Left forelimb (tissue), 1 donor: ENCODE measurements at regions not wholly inside any gene's neighbourhood (a gene's known extent, or its start where the extent isn't known, plus 50 kb on each side); places are given as distances from the start of the nearest gene placed in this dataset.

ENCODE experiments used
- DNase-seq: peaks from one replicate; pipeline ENCODE4 v3.0.0-alpha.2; 2018; ENCODE audit warnings: low spot score

GRCh38 chr6:1087154-1087843 lies 224.6 kb upstream of the FOXQ1 start:
- DNase-seq = no peak

DNA sequence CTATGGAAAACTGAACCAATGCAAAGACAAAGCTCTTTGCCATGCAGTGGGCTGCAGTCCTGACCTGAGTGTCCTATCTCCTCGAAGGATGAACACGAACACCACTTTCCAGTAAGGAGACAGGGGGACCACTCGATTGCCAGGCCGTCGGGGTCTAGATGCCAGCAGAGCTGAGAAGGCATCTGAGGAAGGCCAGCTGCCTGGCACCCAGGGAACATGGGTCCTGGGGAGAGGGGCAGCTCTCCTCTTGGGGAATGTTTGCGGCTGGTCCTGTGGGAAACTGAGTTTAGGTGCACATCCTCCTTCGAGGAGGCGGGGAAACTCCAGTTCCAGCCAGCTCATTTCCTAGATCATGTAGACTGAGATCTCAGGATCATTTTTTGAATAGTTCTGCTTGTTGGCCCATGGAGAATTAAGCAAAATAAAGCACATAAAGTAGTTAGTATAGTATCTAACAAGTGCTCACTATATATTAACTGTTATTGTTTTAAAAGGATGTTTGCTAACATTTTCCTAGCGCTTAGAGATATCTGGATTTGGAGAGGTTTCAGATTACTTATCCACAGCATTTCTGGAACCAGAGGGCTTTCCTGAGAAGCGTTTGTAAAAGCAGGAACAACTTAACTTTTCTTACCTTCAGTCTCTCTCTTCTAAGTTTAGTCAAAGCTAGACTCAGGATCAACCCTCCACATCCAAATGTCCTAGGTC lies 225.3 kb upstream of the FOXQ1 start:
- no peak for DNase-seq

DNA sequence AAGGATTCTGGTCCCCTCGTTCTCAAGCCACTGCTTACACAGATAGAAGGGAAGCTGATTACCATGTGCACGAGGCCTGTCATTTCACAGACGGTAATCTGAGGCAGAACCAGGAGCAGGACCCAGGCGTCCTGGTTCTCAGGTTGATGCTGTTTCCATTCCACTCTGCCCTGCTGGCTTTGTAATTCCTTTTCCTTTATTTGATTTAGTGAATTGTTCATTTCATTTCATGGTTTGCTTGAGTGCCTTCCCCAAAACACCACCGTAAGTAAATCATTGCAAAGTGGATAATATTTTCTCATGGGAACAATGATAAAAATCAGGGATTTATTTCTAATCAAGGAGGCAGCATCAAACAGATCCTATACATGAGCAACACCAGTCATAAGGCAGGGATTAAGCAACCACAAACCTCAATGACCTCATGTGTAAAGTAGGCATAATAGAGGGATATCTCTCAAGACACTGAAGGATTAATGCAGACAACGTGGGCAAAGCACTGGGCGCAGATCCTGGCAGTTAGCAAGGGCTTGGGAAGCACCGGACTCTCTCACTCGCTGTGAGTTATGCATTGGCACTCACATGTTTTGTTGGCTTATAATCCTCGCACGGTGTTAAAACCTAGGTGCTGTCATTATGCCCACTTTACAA lies 229.5 kb upstream of the FOXQ1 start:
- DNase-seq = no peak

DNA sequence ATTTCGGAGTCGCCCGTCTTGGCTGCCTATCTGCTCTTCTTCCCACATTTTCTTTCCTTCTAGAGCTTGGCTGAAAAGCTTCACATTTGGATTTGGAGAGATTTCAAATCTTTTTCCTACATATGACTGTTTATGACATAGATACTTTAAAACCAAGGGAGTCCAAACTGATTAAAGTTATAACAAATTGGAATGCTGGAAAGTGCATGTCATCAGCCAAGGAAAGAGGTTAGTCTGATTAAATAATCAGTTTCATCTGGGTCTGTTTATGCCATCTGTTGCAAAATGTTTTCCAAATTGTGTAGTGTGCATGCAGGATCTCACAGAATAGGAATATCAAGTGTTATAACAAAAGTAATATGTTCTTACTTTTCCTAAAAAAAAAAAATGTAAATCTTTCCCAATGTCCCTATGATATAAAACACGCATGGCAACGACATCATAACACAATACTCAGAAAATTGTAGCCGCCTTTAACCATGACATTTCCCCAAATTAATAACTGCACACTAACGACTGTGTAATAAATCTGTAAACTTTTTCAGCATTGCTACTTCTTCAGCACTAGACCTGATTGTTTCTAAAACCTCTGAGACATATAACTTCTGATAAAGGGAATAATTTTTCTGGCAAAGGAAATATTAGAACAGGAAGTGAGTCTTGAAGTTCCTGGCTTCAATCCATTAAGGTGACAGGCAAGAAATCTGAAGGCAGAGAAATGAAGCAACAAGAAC lies 230.2 kb upstream of the FOXQ1 start:
- no peak for DNase-seq

GRCh38 chr6:1080453-1081337 lies 231.2 kb upstream of the FOXQ1 start:
- no peak for DNase-seq

GRCh38 chr6:1079525-1079924 lies 232.4 kb upstream of the FOXQ1 start:
- DNase-seq = no peak

DNA sequence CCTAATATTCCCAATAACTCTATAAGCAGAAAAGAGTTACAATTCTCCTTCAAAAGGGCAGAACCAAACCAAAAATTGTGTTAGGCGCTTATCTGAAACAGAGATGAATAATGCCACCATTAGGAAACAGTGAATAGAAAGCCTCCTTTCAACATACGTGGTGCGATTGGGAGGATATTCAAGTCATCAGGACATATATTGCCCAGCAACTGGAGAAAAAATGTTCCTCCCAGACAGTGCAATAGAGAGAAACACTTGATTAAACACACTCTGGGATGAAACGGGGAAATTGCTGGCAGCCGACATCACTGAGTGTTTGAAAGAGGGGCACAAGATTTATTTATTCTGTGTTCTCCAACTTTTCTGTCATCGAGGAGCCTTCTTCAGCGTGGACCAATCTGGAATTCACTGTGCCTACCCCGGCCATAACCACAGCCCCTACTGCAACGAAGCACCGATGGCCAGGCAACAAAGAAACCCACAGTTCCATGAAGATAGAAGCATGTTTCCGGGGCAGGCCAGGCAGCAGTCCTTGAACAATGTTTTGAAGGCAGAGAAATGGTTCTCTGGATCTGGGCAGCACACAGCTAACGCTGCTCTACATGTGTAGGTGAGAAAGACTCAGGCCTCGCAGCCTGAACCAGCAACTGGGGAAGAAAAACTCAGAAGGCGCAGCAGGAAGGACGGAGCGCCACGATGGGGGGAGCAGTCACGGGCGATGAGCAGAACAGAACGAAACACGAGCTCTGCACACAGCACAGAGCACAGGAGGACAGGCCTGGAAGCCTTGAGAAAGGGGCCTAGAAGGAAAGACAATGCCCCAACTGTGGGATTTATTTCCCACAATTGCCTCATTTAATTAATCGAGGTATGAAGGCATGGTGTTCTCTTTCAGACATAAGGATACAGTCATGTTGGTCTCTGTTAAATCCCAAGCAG lies 234.2 kb upstream of the FOXQ1 start:
- no peak for DNase-seq

DNA sequence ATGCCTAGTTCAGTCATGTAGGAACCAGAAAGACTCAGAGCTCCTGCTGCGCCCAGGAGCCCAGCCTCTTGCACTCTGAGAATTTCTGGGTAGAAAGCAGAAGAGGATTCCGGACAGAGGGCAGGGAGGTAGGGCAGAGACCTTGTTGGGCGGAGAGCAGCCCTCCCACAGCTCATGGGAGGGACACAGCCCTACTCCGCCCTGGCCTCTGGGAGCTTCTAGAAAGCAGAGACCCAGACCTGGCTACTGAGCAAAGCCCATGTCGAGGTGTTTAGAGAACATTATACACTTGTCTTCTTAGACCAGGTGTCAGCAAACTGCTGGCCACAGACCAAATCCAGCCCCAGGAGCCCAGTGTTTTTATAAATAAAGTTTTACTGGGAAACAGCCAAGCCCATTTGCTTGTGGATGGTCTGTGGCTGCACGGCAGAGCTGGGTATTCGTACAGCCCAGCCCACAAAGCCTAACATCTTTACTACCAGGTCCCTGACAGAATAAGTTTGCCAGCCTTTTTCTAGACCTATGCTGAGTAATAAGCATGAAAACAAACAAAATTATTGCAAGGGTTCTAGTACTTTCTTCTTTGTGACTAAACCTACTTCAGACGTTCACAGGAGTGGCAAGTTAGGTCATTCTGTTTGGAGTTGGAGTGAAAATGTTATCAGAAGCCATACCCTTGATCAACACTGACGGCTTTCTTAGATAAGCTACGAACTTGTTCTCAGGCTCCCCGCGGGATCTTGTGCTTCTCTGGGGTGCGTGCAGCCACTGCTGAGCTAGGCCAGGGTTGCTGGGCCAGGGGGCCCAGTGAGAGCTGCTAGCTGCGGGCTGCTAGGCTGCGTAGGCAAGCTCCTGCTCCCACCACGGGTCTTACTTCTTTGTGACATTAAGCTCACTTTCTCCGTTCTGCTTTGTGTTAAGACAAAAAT lies 235.1 kb upstream of the FOXQ1 start:
- no peak for DNase-seq

DNA sequence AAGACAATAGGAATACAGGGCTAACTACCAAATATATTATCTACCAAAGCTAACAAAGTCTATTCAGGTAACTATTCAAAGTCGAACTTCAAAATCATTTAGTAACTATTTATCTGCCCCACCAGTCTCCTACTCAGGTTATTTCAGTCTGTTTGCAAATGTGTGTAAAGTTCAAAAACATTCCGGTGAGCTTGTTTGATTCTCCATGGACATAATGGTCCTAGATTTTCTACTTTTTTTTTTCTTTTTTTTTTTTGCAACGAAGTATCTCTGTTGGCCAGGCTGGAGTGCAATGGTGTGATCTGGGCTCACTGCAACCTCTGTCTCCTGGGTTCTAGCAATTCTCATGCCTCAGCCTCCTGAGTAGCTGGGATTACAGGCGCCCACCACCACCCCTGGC lies 236.0 kb upstream of the FOXQ1 start:
- no peak for DNase-seq

- no peak for DNase-seq
Observed at GRCh38 chr6:1075444-1075843, 236.5 kb upstream of the FOXQ1 start.

DNA sequence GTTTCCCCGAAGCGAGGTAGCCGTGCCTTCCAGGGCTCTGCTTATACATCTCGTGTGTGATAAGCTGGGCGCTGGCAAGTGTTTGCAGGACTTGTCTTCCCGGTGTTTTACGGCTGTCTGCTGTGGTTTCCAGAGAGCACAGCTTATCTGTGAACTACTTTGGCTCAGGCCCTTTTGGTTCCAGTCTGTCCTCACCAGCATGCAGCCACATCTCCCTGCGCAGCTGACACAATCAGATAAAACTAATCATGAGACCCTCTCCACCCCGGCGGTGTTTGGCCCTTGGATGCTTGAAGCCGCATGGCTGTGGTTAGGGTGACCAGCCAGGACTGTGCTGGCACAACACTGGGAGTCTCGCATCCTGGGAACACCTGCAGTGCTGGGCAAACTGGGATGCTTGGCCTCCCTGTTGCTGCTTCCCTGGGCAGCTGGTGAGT lies 241.8 kb upstream of the FOXQ1 start:
- DNase-seq = no peak

GRCh38 chr6:1068905-1069304 lies 243.0 kb upstream of the FOXQ1 start:
- DNase-seq = no peak

DNA sequence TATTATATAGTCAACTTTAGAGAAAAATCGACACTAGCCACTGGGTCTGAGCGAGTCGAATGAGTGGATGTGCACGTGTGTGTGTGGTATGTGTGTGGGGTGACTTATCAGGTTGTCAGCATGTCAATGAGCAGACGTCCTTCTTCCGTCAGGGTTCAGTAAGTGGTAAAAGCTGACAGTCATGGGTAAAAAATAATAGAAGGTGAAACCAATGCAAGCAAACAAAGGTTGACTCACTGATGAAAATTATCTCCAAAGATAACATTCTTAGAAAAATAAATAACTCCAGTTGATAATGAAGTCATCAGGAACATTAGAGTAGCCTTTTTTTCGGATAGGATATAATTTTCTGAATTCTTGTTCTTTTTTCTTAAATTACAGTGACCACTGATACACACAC lies 243.8 kb upstream of the FOXQ1 start:
- DNase-seq = no peak

DNA sequence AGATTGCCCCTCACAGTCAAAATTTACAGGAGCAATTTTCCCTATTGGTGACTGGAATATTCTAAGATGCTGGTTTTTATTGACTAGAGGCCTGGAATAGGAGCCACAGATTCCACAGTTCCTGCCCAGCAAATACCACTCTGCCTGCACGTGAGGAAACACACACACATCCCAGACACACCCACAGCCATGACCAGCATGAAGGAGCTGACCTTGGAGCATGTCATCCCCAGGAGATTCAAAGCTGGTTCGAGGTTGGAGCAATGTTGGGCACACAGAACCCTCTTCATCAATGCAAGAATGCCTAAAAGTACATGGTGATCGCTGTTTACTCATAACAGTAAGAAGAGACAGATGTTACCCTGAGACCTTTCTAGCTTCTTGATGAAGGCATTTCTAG lies 244.6 kb upstream of the FOXQ1 start:
- DNase-seq = no peak

DNA sequence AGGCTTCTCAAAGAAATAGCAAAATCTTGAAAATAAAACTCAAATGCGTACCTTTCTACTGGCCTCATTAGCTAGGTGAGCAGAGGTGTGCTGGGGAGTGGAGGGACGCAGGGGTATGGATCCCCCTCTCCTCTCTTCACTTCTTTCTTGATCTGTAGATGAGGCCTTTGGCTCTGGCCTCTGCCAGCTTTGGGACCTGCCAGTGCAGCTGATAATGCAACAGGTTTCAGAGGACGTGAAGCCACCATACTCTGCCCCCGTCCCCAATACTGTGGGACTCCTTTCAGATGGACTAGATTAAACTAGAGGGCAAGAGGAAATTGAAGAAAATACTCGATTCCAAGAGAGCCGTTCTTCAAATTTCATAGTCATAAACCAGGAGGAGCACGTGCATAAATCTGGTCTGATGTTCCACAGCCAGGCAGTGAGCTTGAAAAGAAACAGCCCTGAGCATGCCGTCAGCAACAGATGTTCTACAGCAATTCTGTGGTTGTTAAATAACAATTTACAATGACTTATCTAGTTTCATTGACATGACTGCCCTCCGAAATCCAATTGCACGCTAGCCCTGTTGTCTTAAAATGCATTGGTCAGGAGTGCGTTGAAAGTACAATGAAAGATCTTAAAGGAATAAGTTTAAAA lies 245.3 kb upstream of the FOXQ1 start:
- DNase-seq = no peak

- DNase-seq = no peak
Observed at GRCh38 chr6:1065986-1066385, 245.9 kb upstream of the FOXQ1 start.

- peak; percentile 28 for DNase-seq
Observed at GRCh38 chr6:1063671-1064355, 248.1 kb upstream of the FOXQ1 start.
